GM19324 (cell line): ENCODE measurements at regions not wholly inside any gene's neighbourhood (a gene's known extent, or its start where the extent isn't known, plus 50 kb on each side); places are given as distances from the start of the nearest gene placed in this dataset.

Experiments
- ATAC-seq: cut with Tn5 transposase; IDR thresholded peaks from one replicate; pipeline ENCODE4 v1.9.1; 2021; ENCODE audit warnings: mild to moderate bottlenecking, moderate library complexity; ENCODE audit not compliant: unreplicated experiment, low FRiP score

DNA sequence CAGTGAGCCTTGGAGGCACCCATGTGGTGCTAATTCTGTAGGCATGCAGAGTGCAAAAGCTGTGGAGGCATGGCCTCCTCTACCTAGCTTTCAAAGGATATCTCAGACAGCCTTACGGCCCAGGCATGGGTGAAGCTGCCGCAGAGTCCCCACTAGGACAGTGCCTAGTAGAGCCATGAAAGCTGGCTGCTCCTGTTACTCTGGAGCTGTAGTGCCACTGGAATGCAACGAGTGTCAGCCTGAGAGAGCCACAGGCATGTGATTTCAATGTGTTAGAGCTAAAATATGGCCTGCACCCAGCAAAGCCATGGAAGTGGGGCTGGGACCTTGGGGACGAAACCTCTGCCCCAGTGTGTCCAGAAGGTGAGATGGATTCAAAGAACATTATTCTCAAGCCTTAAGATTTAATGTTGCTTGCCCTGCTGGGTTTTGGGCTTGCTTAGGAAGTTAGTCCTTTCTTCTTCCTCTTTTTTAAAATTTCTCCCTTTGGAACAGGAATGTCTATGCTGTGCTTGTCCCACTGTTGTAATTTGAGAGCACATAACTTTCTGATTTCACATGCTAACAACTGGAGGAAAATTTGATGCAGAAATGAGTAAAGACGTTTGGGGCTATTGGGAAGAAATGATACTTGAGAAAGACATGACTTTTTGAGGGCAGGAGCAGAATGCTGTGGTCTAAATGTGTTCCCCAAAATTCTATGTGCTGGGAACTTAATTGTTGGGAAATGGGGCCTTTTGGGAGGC is 298.4 kb downstream of the PSAT1 start:
- ATAC-seq, result no peak

DNA sequence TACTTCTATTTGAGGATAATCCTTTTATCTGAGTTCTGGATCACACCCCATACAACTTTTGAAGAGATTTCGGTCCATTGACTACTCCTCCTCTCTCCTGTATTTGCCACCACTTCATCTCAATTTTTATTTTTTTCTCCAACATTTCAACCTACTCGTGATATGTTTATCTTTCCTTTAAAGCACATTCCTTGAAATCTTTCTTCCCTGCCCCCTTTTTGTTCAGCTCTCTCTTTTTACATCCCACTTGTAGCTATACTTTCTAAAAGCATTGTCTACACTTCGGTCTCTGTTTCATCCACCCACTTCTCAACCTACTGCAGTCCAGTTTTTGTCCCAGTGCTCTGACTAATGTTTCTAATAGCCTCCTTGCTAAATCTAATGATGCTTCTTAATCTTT is 299.4 kb downstream of the PSAT1 start:
- no peak for ATAC-seq

DNA sequence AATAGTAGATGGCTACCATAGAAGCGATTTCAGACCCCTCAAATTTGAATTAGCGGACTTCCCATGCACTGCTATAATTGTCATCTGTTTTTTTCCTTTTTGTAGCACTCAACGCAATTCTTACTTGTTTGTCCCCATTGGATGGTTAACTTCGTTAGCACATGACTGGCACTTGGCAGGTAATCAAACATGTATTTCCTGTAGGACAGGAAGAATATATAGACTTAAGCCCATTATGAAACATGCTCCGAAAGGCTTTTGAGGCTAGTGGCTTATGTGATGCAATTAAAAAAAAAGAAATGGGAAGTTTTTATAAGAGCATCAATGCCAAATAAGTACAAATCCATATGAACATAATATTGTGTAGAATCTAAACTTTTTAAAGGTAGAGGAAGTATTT is 301.2 kb downstream of the PSAT1 start:
- no peak for ATAC-seq

DNA sequence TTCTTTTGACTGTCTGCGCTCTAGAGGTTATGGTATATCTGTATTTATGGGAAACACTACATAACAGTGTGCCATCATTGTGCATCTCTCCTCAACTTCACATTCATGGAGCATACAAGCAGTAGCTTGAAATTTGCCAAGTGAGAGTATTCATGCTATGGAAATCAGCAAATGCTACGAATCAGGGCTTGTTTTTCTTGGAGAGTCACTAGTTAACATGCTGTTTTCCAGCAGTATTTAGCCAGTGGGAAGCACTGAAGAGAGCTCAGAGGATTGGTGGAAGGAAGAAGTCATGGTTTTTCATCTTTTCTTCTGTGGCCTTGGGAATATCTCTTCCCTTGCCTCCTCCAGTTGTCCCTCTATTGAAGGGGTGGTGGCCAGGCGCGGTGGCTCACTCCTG is 303.0 kb downstream of the PSAT1 start:
- no peak for ATAC-seq

DNA sequence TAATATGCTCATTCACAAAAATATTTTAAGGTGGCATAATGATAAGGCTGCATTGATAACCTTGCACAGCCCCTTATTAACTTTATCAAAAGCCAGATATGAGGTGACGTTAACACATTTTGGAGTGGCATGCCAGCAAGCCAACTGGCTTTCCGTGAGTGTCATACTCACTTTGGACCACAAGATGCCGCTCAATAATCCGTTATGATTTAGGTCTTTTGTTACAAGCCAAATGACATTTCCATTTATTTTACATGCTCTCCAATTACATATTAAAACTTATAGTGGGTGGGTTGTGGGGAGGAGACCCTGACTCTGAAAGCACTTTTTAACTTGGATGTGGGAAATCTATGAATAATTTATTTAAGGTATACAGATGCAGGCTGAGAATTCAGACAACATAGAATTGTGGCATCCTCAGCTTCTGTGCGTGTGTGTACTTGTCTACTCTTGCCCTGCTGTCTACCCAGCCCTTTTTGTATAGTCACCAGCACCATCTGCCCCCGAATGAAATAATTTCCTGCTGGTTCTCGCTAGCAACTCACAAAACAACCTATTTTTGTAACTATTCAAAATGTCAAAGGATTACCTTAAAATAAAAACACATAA is 305.1 kb downstream of the PSAT1 start:
- no peak for ATAC-seq

DNA sequence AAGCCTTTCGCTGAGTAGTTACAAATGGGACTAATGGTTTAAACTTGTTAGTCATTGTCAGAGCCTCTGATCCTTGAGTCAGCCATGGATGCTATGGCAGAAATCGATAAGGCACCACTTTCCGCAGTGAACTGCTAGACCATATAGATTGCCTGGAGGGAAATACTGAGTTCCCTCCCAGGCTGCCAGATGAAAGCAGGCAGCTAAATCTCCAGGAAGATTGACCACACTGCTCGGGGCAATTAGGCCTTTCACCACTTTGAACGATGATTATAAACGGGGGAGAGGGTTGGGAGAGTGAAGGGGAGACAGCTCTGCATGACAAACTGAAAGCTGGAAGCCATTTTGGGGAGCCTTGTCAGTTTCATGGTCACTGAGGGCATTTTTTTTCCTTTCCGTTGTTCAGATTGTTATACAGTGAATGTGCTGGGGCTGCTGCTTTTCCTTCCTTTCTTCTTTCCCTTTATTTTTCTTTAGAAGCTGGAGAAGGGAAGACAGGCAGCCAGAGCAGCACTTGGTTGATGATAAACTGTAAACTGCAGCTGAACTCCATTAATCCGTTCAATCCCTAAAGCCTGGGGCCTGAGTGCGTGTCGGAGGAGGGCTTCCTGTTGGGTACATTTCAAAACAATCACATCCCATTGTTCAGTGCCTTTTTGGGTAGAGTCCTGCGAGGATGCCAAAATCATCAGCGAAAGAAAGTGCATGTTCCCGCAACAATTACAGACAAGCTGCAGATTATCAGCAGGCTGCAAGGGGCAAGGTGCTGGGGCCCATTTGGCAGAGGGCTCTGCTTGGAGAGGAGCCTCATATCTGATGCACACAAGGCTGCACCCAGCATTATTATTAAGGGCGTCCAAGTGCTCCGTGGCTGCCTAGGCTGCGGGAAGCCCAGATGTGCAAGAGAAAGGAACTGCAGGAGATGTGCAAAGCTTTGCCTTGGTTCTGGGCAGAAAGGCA is 308.4 kb downstream of the PSAT1 start:
- ATAC-seq, result no peak

DNA sequence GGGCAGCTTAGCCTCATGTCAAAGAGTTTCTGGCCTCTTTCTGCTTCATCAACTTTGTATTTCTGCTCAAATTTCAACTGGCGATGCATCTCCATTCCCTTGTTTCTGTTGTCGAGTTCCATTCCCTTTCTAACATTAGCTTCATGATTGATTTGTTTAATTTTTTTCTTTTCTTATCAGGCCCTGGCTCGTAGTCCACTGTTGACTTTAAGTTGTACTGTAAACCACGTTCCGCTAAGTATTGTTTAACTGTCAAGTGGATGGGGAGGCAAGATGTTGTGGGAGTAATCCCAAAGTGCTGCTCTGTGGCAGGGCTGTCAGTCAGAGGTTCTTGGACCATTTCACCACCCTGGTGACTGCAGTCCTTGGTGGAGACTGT is 309.1 kb downstream of the PSAT1 start:
- no peak for ATAC-seq

DNA sequence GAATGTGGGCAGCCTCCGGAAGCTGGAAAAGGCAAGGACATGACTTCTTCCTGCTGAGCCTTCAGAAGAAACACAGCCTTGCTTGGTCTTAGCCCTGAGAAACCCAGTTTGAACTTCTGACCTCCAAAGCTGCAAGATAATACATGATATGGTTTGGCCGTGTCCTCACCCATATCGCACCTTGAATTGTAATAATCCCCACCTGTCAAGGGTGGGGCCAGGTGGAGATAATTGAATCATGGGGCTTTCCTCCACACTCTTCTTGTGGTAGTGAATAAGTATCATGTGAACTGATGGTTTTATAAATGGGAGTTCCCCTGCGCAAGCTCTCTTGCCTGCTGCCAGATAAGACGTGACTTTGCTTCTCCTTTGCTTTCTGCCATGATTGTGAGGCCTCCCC is 310.9 kb downstream of the PSAT1 start:
- no peak for ATAC-seq

DNA sequence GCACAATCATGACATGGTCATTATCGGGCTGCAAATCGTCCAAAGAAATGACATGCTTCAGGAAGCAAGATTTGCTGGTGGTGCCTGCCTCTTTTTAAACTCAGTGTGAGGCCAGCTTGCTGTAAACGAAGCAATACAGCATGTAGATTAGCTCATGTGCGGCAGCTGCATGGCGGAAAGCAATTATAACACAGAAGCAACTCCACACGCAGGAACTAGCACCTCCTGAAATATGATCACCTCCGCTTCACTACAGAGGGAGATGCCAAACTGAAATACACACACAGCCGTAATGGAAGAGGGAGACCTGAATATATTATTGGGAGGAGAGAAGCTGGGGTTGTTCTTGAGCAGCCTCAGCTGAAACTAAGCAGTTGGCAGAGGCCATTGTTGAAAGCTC is 312.5 kb downstream of the PSAT1 start:
- no peak for ATAC-seq

DNA sequence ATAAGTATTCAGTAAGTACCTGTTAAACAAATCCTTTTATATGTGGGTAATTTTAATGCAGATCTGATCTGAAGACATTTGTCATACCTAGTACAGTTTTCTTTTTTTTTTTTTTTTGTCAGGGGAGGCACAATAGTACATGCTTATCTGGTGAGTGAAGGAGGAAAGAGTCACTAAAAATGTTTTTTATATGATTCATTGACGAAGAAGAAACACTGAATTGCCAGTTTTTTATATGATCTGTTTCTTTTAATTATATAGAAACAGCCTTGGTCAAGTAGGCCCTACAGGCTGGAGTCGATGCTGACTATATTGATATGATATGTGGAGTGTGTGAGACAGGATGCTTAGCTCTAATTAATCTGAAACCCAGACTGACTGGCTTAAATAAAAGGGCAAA is 315.2 kb downstream of the PSAT1 start:
- ATAC-seq, result no peak

DNA sequence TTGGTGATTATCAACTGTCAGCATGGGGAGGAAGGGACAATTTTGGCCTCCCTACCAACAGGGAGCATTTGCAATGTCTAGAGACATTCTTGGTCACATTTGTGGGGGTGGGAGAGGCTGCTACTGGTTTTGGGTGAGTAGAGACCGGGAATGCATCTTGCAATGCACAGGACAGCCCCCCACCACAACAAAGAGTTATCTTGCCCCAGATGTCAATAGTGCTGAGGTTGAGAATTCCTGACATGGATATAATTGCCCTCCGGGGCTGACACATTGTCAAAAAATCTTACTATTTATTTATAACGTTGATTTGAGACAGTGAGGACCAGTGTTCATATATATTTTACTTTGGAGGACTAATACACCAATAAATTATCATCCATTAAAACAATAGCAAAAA is 316.1 kb downstream of the PSAT1 start:
- no peak for ATAC-seq

DNA sequence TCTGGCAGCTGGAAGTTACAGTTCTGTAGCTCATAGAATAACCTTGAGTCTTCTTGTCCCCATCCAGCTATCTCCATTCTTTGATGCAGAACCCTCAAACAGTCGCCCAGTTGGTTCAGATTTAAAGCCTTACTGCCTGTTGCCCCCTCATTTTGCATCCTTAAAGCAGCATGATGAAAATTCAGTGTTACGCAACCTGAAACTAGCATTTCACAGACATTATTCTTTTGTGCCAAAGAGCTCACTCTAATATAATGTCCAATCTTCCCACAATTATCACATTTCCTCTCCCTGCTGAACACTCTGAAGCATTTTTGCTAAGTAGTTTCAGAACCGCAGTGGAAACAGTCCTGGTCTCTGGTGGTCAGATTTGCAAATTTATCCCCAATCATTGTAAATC is 318.0 kb downstream of the PSAT1 start:
- no peak for ATAC-seq

DNA sequence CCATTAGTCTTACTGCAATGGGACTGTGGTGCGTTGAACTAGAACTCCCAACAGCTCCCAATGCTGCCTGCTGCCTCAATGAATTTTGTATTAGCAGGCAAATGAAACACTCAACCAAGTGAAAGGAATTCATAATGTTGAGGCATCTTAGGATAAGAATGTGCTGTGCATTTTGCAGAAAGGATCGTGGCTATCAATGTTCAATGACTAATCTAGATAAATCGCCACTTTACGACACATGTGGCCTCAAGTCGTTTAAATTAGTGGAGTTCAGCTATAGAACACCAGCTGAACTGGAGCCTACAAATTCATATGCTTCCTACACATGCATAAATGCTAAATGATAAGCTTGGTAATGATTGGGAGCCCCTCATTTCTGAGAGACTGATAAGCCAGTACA is 318.4 kb downstream of the PSAT1 start:
- no peak for ATAC-seq

DNA sequence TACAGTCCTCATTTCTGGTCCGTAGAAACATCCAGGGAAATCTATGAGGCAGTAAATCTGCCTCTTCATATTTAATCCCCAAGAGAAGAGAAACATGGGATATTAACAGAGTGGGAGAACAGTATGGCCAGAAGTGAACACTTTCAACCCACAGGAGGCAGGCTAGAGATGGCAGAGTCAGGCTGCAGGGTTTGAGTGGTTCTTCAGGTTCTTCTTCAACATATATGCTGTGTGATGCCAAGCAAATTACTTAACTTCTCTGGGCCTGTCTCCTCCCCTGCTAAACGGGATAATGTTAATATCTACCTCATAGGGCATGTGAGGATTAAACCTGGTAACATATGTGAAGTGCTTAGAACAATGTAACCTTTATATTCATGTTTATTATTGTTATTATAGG is 321.8 kb downstream of the PSAT1 start:
- no peak for ATAC-seq

DNA sequence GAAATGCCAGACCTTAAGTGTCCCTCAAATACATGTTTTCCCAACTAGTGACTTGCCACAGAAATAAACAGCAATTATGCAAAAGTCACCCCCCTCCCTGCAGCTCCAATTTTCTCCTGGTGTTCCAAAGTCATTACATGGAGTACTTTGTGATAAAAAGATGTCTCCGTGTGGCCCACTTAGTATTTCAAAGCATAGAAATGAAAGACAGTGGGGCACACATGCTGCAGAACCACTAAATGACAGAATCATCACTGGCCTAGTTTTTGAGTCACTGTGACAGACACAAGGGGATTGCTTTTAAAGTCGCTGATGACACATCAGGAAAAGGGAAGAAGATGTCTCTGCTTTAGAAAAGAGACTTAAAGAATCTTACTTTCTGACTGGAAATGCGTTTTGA is 323.4 kb downstream of the PSAT1 start:
- no peak for ATAC-seq

DNA sequence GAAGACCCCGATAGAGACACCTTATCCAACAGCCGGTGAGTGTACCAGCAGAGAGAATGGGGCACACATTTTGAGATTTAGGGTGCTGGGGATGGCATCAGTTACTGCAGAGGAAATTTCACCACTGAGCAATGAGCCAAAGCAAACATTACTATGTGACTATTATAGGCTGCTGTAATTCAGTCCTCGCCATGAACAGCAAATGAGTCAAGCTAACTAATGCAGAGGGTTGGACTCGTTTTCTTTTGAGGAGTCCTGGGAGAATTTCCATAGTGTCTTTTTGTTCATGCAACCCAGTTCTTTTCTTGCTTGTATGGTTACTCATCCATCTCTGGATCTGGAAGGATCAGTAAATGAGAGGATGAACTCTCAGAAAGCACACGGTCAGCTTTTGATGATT is 323.8 kb downstream of the PSAT1 start:
- no peak for ATAC-seq

DNA sequence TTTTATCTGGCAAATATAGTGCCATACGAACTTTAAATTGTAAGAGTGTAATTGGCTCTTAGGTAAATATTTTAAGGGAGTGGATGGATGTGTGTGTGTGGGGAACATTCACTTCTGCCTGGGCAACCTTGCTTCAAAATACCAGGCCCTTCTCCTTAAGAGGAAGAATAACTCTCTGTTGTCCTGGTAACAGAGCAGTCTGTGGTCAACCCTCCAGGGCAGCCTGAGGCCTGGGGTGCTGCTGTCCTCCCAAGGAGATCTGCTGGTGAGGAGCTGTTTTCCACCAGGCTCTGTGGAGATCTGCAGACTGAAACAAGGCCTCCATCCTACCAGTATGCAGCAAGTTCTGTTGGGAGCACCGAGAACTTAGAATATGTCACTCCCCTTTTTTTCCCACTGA is 325.2 kb downstream of the PSAT1 start:
- ATAC-seq, result no peak

DNA sequence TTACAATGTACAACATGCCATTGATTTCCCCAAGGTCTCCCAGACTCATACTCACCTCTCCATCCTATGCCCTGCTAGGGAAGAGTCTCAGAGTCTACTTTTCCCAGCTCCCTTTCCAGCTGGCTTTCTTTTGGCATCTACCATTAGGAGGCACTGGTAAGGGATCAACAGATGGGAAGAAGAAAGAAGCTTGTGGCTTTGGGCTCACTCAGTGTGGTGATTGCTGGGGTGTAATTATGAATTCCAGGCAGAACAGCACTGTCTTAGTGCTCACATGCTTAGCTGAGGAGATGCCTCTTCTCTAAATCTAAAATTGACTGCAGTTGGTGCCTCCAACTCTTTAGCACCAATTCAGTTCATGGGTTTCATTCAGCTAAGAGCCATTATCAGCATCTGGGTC is 330.0 kb downstream of the PSAT1 start:
- no peak for ATAC-seq

DNA sequence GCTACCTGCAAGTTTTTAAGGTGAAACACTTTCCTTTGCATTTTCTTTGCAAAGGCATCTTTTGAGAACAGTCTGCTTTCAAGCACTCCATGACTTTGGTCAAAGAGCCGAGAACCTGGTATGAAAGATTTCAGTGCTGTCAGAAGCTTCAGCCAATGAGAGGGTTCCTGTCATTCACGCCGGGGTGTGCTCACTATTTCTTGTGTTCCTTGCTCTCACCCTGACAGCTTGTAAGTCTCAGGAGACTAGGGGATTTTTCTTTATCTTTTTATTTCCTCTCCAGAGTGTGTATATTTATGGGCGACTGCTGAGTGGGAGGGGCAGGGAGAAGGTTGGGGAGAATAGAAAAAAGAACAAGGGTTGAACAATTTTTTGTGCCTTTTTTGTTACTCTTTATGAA is 334.0 kb downstream of the PSAT1 start:
- no peak for ATAC-seq

DNA sequence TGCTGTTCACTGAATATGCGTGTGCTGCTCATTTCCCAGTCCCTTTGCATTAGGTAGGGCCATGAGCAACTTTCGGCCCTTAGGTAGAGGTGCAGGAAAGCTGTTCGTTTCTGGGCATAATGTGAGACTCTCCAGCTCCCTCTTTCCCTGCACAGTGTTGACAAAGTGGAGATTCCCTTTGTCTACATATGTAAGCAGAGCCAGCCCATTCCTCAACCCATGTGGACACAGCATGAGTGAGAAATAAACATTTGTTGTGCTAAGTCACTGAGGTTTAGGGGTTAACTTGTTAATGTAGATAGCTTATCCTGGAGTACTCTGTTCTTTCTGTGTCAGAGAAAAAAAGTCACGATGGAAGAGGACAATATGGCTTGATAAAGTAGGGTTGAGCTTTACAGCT is 343.8 kb downstream of the PSAT1 start:
- no peak for ATAC-seq

DNA sequence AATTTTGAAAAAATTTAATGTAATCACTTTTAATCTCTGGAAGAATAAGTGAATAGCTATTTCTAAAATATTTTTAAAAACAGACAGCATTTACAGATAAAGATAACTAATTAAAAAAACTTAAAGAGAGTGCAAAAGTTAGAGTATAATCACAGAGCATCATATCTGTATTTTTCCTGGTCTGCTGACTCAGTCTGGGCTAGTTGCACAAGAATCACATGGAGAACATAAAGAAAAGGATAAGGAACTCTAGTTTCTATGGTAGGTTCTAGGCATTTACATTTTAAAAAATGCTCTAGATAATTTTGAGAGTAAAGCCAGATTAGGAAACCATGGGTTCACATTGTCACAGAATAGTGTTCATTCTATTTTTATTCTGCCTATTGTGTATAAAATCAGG is 347.4 kb downstream of the PSAT1 start:
- ATAC-seq, result no peak

DNA sequence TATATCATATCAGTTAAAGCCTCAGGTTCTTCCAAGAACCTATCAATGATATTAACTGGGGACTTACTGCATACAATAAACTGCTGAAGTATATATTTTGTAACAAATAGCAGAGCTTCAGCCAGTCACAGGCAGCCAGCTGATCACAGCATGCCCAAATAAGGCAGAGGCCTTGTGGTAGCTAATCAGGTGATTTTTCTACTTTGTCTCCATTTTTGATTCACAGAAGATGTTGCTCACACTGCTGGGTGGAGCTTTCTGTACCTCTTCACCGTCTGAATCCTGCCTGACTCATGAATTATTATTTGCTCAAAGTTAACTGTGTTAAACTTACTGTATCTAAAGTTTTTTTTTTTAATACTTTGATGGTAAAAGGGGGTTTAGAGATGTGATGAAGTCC is 357.4 kb downstream of the PSAT1 start:
- ATAC-seq, result no peak
